Breast epithelium (tissue), 3 donors: ENCODE measurements at regions not wholly inside any gene's neighbourhood (a gene's known extent, or its start where the extent isn't known, plus 50 kb on each side); places are given as distances from the start of the nearest gene placed in this dataset.

Source experiments
- POLR2A ChIP-seq: fragments of 450-650 bp; IDR thresholded peaks from one replicate; pipeline ENCODE4 v1.6.1; 2016; ENCODE audit warnings: antibody characterized with exemption, mild to moderate bottlenecking, moderate library complexity
- POLR2AphosphoS5 ChIP-seq, 3 donors: sonication (generic); formaldehyde crosslinking; IDR thresholded peaks; one replicate each; pipeline ENCODE4 v1.6.1; 2017; ENCODE audit warnings: antibody characterized with exemption in 3 of 3
- TF ChIP-seq, protein P1 (sequence below), 3 donors: fragments of 450-650 bp; IDR thresholded peaks; one replicate each; pipeline ENCODE4 v1.5.1; 2016 to 2017; ENCODE audit warnings: antibody characterized with exemption in 3 of 3, mild to moderate bottlenecking in 3 of 3, moderate library complexity in 3 of 3

DNA sequence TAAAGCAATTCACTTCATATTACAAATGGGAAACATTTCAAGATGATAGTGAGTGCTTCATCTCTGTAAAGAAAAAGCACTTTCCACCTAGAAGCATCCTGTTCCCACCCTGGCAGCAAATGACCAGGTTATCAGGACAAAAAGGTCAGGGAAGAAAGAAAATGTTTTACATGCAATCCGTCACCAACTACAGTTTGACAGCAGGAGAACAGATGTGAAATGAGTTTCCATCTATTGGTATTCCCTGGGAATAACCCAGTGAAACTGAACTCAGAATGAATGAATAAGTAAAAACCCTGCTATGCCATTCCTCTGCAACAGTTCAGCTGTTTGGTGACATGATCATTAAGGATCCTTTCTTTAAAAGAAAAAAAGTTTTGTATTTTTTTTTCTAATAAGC is 67.6 kb downstream of the HTR1A start:
- TF ChIP-seq, protein P1, sequence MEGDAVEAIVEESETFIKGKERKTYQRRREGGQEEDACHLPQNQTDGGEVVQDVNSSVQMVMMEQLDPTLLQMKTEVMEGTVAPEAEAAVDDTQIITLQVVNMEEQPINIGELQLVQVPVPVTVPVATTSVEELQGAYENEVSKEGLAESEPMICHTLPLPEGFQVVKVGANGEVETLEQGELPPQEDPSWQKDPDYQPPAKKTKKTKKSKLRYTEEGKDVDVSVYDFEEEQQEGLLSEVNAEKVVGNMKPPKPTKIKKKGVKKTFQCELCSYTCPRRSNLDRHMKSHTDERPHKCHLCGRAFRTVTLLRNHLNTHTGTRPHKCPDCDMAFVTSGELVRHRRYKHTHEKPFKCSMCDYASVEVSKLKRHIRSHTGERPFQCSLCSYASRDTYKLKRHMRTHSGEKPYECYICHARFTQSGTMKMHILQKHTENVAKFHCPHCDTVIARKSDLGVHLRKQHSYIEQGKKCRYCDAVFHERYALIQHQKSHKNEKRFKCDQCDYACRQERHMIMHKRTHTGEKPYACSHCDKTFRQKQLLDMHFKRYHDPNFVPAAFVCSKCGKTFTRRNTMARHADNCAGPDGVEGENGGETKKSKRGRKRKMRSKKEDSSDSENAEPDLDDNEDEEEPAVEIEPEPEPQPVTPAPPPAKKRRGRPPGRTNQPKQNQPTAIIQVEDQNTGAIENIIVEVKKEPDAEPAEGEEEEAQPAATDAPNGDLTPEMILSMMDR (IDR thresholded peaks at IDR 0.05) = no peak
- TF ChIP-seq POLR2A = no peak
- no peak for TF ChIP-seq POLR2AphosphoS5 (IDR thresholded peaks at IDR 0.05)
